Skeletal muscle satellite cell (primary cell): ENCODE measurements at regions not wholly inside any gene's neighbourhood (a gene's known extent, or its start where the extent isn't known, plus 50 kb on each side); places are given as distances from the start of the nearest gene placed in this dataset.

Source experiments
- H3K27me3 ChIP-seq: 2 replicates; pipeline ENCODE4 v1.7.0; 2013; ENCODE audit warnings: low read length; ENCODE audit not compliant: control insufficient read depth, insufficient read depth
- H3K36me3 ChIP-seq: 2 replicates; pipeline ENCODE4 v1.7.0; 2013; ENCODE audit warnings: mild to moderate bottlenecking, control low read depth, low read length; ENCODE audit not compliant: insufficient read depth
- H3K4me1 ChIP-seq: 2 replicates; pipeline ENCODE4 v1.7.0; 2013; ENCODE audit warnings: low read length; ENCODE audit not compliant: control insufficient read depth, insufficient read depth
- H3K4me2 ChIP-seq: 2 replicates; pipeline ENCODE4 v1.7.0; 2013; ENCODE audit warnings: mild to moderate bottlenecking, low read length
- H3K4me3 ChIP-seq: 2 replicates; pipeline ENCODE4 v1.7.0; 2013; ENCODE audit warnings: low read length
- H3K9ac ChIP-seq: 2 replicates; pipeline ENCODE4 v1.7.0; 2013; ENCODE audit warnings: mild to moderate bottlenecking, low read depth, low read length, moderate library complexity
- H3K9me3 ChIP-seq: replicated peaks from 2 replicates; pipeline ENCODE4 v1.7.0; 2013; ENCODE audit warnings: mild to moderate bottlenecking, control low read depth, low read length

DNA sequence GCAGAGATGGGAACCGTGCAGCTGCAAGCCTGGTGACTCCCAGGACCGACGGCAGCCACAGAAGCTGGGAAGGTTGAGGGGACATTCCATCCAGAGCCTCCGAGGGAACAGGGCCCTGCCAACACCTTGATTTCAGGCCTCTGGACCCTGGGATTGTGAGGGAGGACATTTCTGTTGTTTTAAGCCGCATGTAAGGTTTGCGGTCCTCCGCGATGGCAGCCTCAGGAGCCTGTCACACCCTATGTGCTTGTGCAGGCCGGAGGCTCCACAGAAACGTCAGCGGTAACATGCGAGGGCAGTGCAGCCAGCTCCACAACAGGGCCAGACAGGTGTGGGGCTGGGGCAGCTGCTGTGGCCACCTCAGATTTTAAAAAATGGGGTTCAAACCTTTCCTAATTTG lies 144.7 kb upstream of the SHH start:
- no peaks in the 10 kb centered on the region for H3K36me3 ChIP-seq
- peaks cover 4% of the 10 kb centered on the region for H3K27me3 ChIP-seq
- no peak overlapping the region for H3K4me2 ChIP-seq
- H3K4me1 ChIP-seq, result peaks cover 13% of the 10 kb centered on the region
- H3K9me3 ChIP-seq, result no peaks in the 10 kb centered on the region
- H3K9ac ChIP-seq, result no peak overlapping the region
- H3K4me3 ChIP-seq, result no peak overlapping the region

DNA sequence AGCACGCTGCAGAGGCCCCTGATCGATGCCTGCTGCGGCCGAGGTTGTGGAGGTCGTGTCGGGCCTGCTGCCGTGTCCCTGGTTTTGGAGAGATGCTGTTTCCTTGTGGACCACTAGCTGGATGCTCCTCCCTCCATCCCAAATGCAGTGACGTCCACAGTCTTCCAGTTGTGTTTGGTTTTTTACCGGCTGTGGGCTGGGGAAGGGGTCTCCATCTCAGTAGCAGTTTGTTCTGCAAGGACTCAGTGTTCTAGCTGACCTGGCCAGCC lies 143.0 kb upstream of the SHH start:
- no peaks in the 10 kb centered on the region for H3K27me3 ChIP-seq
- no peaks in the 10 kb centered on the region for H3K9me3 ChIP-seq
- no peak overlapping the region for H3K4me3 ChIP-seq
- peaks cover 16% of the 10 kb centered on the region for H3K4me1 ChIP-seq
- no peak overlapping the region for H3K9ac ChIP-seq
- H3K36me3 ChIP-seq, result no peaks in the 10 kb centered on the region
- no peak overlapping the region for H3K4me2 ChIP-seq

DNA sequence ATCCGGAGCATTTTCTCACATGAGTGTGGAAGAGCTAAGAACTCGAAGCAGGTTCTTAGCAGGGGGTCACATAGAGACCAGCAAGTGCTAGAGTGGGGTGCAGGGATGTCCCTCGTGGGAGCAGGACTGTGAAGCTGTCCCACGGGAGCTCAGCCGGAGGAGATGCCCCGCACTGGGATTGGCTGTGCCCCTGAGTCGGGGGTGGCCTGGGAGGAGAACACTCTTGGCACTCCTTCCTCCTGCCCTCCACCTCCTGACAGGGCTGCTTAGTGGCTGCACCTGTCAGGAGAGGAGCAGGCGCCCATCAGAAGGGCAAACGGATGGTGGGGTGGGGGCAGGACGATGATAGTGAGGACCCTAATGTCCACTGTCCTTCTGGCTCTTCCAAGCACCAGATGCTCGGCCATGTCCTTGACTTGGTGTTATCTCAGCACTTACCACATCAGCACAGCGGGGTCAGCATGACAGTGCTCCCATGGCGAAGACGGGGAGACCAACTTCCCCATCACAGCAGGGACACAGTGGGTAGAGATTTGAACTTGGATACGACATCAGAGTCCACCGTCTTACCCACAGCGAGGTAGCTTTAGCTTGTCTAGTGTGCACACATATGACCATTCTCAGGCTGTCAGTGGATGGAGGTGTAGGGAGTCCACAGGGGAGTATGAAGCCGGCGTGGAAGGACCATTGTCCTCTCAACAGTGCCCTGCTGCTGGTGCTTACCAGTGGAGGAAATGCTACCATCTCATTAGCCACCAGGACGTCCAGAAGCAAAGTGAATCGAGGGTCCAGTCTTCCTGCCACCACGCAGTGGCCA lies 142.5 kb upstream of the SHH start:
- Histone ChIP-seq H3K27me3 (no peaks in the 10 kb centered on the region), H3K9me3 (no peaks in the 10 kb centered on the region), H3K4me1 (peaks cover 16% of the 10 kb centered on the region), H3K9ac (no peak overlapping the region), H3K36me3 (no peaks in the 10 kb centered on the region), H3K4me3 (no peak overlapping the region), H3K4me2 (no peak overlapping the region)

DNA sequence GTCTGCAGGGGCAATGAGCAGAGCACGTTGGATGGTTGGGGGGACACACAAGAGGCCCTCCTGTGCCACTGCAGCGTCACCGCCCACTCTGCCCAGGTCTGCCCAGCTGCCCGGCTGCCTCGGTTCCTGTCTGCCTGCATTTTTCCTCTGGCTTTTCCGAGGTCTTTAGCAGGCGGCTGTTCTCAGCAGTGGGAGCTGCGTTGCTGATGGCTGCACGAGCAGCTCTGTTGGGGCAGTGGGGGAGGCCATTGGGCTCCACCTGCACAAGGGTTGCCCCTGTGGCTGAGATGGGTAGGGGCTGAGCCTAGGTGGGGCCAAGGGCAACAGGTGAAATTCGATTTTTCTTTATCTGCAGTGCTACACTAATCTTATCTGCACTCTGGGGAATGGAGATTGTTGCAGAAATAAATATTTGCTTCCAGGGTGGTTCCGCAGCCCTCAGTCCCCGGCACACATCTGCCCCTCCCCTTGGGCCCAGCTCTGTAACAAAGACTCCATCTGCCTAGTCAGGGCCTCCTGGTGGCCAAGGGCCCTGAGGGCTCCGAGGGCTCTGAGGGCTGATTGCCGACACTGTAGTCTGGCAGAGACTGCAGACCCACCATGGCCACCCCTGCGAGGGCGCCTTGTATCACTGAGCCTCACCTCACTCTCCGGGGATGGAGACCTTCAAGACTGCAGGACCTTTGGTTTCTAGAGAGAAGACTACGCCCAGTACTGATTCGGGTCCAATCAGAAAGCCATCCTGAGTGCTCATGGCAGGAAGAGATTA lies 141.7 kb upstream of the SHH start:
- Histone ChIP-seq H3K9me3 (no peaks in the 10 kb centered on the region), H3K9ac (no peak overlapping the region)

DNA sequence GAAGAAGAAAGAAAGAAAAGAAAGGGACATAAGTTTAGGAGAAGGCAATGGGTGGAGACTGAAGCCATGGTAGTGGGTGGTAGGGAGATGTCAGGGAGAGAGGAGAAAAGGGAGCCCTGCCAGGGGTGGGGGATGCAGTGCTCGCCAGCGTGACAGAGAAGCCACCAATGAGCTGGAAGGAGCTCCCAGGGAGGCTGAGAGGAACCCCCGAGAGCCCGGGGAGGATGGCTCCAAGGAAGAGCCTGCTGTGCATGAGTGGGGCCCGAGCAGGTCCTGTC lies 141.2 kb upstream of the SHH start:
- H3K4me3 ChIP-seq, result no peak overlapping the region
- no peaks in the 10 kb centered on the region for H3K9me3 ChIP-seq
- no peaks in the 10 kb centered on the region for H3K27me3 ChIP-seq
- no peak overlapping the region for H3K9ac ChIP-seq
- peaks cover 16% of the 10 kb centered on the region for H3K4me1 ChIP-seq
- H3K4me2 ChIP-seq, result no peak overlapping the region
- no peaks in the 10 kb centered on the region for H3K36me3 ChIP-seq

More for the DNA sequence above, 141.7 kb upstream of the SHH start:
- Histone ChIP-seq H3K4me3 (no peak overlapping the region), H3K4me2 (no peak overlapping the region), H3K36me3 (no peaks in the 10 kb centered on the region), H3K27me3 (no peaks in the 10 kb centered on the region), H3K4me1 (peaks cover 16% of the 10 kb centered on the region)

DNA sequence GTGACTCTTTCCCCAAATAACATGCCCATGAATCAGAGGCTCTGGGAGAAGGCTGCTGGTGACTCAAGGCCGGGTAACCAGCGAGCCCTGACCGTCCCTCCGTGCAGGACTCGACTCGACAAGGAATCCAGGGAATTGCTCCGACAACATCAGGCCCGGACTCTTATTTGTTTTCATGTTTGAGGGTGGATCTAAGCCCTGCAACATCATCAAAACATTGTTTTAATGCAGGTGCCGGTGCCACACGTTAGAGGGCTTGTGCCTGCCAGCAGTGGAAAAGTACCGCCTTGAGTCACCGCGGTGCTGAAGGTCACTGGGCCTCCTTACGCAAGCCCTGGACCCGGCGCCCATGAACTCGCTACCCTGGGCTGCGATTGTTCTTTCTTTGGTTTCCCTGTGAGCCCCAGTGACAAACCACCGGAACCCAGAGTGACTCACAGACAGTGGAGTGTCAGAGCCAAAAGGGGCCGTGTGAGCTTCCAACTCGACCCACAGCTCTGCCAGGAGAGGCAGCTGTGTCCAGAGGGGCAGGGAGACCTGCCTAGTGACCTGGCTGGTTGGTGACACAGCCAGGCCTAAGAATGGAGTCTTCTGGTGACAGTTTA lies 139.4 kb upstream of the SHH start:
- peaks cover 16% of the 10 kb centered on the region for H3K4me1 ChIP-seq
- peak overlapping the region; percentile 79 for H3K4me2 ChIP-seq
- peak overlapping the region; percentile 58 for H3K4me3 ChIP-seq
- no peaks in the 10 kb centered on the region for H3K36me3 ChIP-seq
- peak overlapping the region; percentile 73 for H3K9ac ChIP-seq
- no peaks in the 10 kb centered on the region for H3K9me3 ChIP-seq
- no peaks in the 10 kb centered on the region for H3K27me3 ChIP-seq

DNA sequence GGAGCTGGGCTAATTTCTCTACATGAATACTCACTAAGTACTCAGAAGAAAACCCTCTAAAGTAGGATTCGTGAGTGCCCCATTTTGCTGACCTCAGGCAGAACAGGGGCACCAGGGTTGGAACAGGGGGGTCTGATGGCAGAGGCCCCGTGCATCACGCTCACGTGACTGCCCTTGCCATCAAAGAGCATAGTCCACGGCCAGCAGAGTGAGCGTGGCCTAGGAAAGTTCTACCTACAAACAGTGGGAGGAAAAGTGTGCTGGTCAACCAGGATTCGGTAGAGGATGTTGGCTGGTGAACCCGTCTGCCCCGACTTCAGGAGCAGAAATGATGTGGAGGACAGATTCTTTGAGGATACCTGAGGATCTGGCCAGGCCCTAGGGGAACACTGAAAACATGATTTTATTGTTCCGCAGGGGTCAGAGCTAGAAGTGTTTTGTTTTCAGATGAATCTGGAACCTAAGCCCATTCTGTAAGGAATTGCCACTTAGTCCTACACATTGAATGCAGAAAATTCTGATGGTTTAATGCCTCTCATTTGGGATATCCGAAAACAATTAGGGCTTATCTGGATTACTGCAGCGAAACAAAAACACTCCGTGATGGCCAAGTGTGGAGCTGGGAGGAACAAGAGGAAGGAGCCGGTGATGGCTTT lies 138.8 kb upstream of the SHH start:
- Histone ChIP-seq H3K4me3 (peak overlapping the region; percentile 58), H3K9me3 (no peaks in the 10 kb centered on the region), H3K4me1 (peaks cover 16% of the 10 kb centered on the region), H3K27me3 (no peaks in the 10 kb centered on the region), H3K4me2 (peak overlapping the region; percentile 79), H3K36me3 (no peaks in the 10 kb centered on the region), H3K9ac (peak overlapping the region; percentile 60)

DNA sequence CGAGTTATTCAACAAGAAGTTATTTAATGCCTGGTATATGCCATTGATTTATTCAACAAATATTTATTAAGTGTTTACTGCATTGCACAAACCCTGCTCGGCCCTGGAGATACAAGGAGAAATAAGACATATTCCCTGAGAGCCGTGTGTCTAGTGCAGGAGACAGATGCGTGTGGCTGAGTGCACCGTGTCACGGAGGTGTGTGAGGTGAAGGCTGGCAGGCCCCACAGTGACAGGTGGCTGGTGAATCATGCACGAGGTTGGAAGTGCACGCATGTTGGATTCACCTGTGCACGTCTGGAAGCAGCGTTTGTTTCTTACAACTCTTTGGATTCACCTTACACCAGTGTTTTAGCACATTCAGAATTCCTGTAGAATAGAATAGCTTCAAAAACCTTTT lies 136.6 kb upstream of the SHH start:
- no peaks in the 10 kb centered on the region for H3K36me3 ChIP-seq
- no peak overlapping the region for H3K9ac ChIP-seq
- no peak overlapping the region for H3K4me3 ChIP-seq
- no peak overlapping the region for H3K4me2 ChIP-seq
- H3K9me3 ChIP-seq, result no peaks in the 10 kb centered on the region
- H3K27me3 ChIP-seq, result no peaks in the 10 kb centered on the region
- peaks cover 16% of the 10 kb centered on the region for H3K4me1 ChIP-seq

DNA sequence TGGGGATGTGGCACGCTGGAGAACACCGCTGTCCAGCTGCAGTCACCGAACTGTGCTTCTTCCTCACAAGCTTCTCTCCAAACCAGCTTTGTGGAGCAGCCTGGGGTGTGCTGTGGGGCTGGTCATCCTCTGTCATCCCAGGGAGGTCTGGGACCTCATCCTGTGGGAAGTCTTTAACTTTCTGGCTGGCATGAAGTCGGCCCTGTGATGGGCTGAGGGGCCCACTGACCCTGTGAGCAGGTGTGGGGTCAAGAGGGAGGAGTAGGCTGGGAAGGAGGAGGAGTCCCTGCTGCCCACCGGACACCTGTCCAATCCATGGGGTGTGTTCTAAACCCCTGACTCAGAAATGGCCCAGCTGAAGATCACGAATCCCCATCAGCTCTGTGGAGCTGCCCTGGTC lies 136.2 kb upstream of the SHH start:
- Histone ChIP-seq H3K27me3 (no peaks in the 10 kb centered on the region), H3K4me3 (no peak overlapping the region), H3K4me1 (peaks cover 16% of the 10 kb centered on the region), H3K36me3 (no peaks in the 10 kb centered on the region), H3K9ac (no peak overlapping the region), H3K9me3 (no peaks in the 10 kb centered on the region), H3K4me2 (no peak overlapping the region)

DNA sequence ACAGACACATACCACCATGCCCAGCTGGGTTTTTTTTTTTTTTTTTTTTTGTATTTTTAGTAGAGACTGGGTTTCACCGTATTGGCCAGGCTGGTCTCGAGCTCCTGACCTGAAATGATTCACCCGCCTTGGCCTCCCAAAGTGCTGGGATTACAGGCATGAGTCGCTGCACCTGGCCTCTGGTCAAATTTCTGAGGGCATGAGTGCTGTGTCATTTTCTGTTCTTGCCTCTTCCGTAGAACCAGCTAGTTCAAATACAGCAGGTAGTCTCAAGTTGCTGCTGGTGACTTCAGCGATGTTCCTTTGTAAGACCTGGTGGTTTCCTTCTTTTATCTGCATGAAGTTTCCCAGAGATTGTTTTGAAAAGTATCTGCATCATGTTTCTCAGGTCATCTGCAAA lies 134.8 kb upstream of the SHH start:
- Histone ChIP-seq H3K4me1 (peaks cover 11% of the 10 kb centered on the region), H3K4me2 (no peak overlapping the region), H3K27me3 (peaks cover 8% of the 10 kb centered on the region), H3K4me3 (no peak overlapping the region), H3K9ac (peak overlapping the region; percentile 19), H3K36me3 (no peaks in the 10 kb centered on the region), H3K9me3 (no peaks in the 10 kb centered on the region)

DNA sequence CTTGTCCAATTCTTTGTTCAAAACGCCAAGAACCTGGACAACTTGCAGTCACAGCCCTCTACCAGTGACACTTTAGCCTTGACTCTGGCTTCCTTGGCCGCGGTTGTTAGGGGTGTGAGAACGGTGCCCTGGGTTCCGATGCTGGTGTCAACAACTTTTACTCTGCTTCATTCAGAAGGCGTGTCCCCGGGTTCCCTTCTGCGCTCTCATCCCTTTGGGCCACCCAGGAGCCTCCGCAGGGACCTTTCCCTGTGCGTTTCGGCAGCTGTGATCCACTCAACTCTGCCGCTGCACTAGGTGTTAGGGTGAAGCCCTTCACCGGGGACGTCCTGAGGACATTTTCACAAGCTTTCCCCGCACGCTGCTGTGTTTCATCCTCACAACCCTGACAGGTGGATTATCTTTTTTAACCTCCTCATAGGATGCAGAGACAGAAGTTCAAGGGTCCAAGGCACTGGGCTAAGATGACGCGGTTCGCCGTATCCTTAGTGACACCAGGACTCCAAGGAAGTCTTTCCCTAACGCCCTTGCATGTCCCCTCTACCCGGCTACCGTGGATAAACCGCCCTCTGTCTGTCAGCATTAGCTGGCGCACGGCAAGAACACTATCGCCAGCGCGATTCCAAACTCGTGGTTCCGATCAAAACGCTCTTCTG lies 133.5 kb upstream of the SHH start:
- H3K4me3 ChIP-seq, result no peak overlapping the region
- no peaks in the 10 kb centered on the region for H3K36me3 ChIP-seq
- H3K27me3 ChIP-seq, result peaks cover 19% of the 10 kb centered on the region
- H3K9ac ChIP-seq, result no peak overlapping the region
- H3K4me2 ChIP-seq, result no peak overlapping the region
- H3K9me3 ChIP-seq, result no peaks in the 10 kb centered on the region
- H3K4me1 ChIP-seq, result peaks cover 4% of the 10 kb centered on the region
